Osteocyte (in vitro differentiated cells): ENCODE measurements at regions not wholly inside any gene's neighbourhood (a gene's known extent, or its start where the extent isn't known, plus 50 kb on each side); places are given as distances from the start of the nearest gene placed in this dataset.

Source experiments
- DNase-seq: peaks from one replicate; pipeline ENCODE4 v3.0.0; 2021; ENCODE audit warnings: mixed read lengths; ENCODE audit not compliant: unreplicated experiment; ENCODE audit errors: extremely low spot score
- H3K27ac Mint-ChIP-seq: one replicate; pipeline ENCODE4 v1.8.0; 2021; ENCODE audit warnings: mild to moderate bottlenecking, mixed read lengths; ENCODE audit not compliant: unreplicated experiment
- H3K27me3 Mint-ChIP-seq: one replicate; pipeline ENCODE4 v1.8.0; 2021; ENCODE audit warnings: mixed read lengths; ENCODE audit not compliant: unreplicated experiment
- H3K36me3 Mint-ChIP-seq: one replicate; pipeline ENCODE4 v1.8.0; 2021; ENCODE audit warnings: mixed read lengths; ENCODE audit not compliant: unreplicated experiment
- H3K4me1 Mint-ChIP-seq: one replicate; pipeline ENCODE4 v1.8.0; 2021; ENCODE audit warnings: mixed read lengths; ENCODE audit not compliant: unreplicated experiment
- H3K4me3 Mint-ChIP-seq: one replicate; pipeline ENCODE4 v1.8.0; 2021; ENCODE audit warnings: mild to moderate bottlenecking, moderate library complexity, mixed read lengths; ENCODE audit not compliant: unreplicated experiment
- H3K9me3 Mint-ChIP-seq: one replicate; pipeline ENCODE4 v1.8.0; 2021; ENCODE audit warnings: mixed read lengths; ENCODE audit not compliant: unreplicated experiment
- TF ChIP-seq, protein P1 (sequence below): fragments of 200-600 bp; sonication (generic); IDR thresholded peaks from 2 replicates; pipeline ENCODE4 v1.5.0; 2021; ENCODE audit warnings: antibody characterized with exemption, mild to moderate bottlenecking, moderate library complexity

DNA sequence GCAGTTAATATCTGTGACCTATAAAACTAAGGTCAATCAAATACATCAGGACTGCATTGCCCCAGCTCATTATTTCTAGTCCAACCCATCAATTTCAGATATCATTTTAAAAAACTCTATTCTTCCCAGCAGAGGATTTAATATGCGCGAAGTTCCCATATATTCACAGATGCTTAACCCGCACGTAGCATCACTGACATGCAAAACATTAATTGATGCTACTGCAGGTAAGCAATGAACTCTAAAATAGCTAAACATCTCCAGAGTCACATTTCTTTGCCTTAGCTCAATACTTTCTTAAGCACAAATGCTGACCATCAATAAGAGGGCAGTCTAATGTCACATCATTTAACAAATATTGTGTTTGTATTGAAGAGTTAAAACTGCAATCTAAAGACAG, 586.6 kb upstream of the CDH18 start:
- Mint-ChIP-seq H3K4me1 (no peaks in the 10 kb centered on the region), H3K27ac (no peak overlapping the region), H3K27me3 (peaks cover 4% of the 10 kb centered on the region), H3K4me3 (no peak overlapping the region), H3K36me3 (no peaks in the 10 kb centered on the region), H3K9me3 (no peaks in the 10 kb centered on the region)
- TF ChIP-seq, protein P1, sequence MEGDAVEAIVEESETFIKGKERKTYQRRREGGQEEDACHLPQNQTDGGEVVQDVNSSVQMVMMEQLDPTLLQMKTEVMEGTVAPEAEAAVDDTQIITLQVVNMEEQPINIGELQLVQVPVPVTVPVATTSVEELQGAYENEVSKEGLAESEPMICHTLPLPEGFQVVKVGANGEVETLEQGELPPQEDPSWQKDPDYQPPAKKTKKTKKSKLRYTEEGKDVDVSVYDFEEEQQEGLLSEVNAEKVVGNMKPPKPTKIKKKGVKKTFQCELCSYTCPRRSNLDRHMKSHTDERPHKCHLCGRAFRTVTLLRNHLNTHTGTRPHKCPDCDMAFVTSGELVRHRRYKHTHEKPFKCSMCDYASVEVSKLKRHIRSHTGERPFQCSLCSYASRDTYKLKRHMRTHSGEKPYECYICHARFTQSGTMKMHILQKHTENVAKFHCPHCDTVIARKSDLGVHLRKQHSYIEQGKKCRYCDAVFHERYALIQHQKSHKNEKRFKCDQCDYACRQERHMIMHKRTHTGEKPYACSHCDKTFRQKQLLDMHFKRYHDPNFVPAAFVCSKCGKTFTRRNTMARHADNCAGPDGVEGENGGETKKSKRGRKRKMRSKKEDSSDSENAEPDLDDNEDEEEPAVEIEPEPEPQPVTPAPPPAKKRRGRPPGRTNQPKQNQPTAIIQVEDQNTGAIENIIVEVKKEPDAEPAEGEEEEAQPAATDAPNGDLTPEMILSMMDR = no peak
- DNase-seq = no peak

DNA sequence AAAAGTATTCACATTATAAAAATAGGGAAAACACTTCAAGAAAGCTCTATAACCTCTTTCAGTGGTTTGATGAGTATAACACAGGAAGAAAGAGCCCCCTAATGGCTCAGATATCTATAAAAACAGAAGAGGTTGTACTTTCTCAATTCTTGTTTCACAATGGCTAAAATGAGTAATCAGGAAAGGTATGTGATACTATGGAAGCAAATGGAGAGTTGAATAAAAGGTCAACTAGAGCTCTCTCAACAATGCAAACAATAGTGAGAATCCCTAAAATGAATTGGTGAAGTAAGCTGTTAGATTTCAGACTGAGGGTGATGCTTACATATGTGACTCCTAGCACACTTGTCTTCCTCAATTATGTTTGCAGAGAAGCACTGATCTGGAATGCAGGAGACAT, 584.6 kb upstream of the CDH18 start:
- Mint-ChIP-seq H3K36me3 (no peaks in the 10 kb centered on the region), H3K4me1 (no peaks in the 10 kb centered on the region), H3K27ac (no peak overlapping the region), H3K4me3 (no peak overlapping the region), H3K27me3 (peaks cover 4% of the 10 kb centered on the region), H3K9me3 (no peaks in the 10 kb centered on the region)
- no peak for DNase-seq
- TF ChIP-seq, protein P1 = no peak

DNA sequence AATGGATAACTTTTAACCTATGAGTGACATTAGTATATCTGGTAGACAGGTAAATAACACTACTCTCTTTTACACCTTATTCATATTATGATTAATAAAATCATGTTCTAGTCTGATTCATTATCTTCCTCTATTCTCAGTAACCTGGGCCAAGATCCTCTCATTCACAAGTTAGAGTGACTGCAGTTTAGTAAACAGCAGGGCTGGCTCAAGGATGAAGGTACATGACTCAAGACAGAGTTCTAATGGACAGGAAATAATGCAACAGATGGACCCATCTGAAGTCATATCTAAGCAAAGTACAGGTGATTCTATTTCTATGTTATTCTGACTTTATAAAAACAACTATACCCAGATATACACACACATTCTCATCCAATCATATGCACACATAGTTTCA, 582.5 kb upstream of the CDH18 start:
- Mint-ChIP-seq H3K36me3 (no peaks in the 10 kb centered on the region), H3K27me3 (peaks cover 2% of the 10 kb centered on the region), H3K4me3 (no peak overlapping the region), H3K4me1 (no peaks in the 10 kb centered on the region), H3K9me3 (no peaks in the 10 kb centered on the region), H3K27ac (no peak overlapping the region)
- TF ChIP-seq, protein P1 = no peak
- DNase-seq = no peak

DNA sequence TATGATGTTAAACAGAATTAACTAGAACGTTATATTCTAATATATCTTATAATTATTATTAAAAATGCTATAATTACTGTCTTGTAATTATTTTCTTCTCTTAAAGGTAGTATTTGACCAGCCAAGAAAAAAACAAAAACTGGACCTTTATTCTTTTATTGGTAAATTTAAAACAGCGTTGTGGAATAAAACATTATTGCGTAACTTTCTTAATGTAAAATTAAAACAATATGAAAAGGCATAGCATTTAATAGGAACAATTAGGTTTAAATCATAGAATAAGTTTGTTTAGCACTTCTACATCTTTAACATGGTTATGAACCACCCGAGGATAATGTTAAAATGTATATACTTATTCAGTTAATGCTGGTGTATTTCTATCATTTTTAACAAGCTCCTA, 574.5 kb upstream of the CDH18 start:
- Mint-ChIP-seq H3K27ac (no peak overlapping the region), H3K9me3 (no peaks in the 10 kb centered on the region), H3K36me3 (no peaks in the 10 kb centered on the region), H3K27me3 (no peaks in the 10 kb centered on the region), H3K4me1 (no peaks in the 10 kb centered on the region), H3K4me3 (no peak overlapping the region)
- TF ChIP-seq, protein P1 = no peak
- DNase-seq = no peak

DNA sequence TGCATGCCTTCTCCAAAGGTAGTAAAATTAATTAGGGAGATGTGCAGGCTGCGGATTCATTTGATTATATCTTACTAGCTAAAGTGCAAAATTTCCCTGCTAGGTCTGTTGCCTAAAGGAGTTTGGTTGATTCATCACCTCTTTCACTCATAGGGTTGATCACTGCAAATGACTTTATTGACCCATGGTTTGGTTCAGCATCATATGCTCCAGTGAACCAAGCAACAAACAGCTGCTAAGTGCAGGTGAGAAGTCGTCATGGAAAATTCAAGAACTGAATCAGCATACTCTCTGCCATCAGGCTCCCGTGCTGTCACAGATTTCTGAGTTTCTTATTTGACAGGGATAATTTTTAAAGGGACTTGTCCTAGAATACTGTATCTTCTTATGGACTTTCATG, 571.8 kb upstream of the CDH18 start:
- H3K9me3 Mint-ChIP-seq = no peaks in the 10 kb centered on the region
- TF ChIP-seq, protein P1 = no peak
- H3K27ac Mint-ChIP-seq = no peak overlapping the region
- H3K4me3 Mint-ChIP-seq = no peak overlapping the region
- H3K27me3 Mint-ChIP-seq = no peaks in the 10 kb centered on the region
- no peaks in the 10 kb centered on the region for H3K36me3 Mint-ChIP-seq
- no peak for DNase-seq
- no peaks in the 10 kb centered on the region for H3K4me1 Mint-ChIP-seq
